Naive thymus-derived CD8-positive, alpha-beta T cell (primary cell): ENCODE measurements at regions not wholly inside any gene's neighbourhood (a gene's known extent, or its start where the extent isn't known, plus 50 kb on each side); places are given as distances from the start of the nearest gene placed in this dataset.

ENCODE experiments used
- ATAC-seq, 2 donors: fragments of 150-1000 bp; cut with Tn5 transposase in 1 of 2; sonication (Bioruptor Pico), chemical (Tn5 transposase) in 1 of 2; 1 replicate in 1 of 2; 2 replicates in 1 of 2; pipeline ENCODE4 v1.10.0; 2021; ENCODE audit warnings: mild to moderate bottlenecking in 2 of 2, moderate library complexity in 2 of 2
- POLR2A ChIA-PET: fragments of 350-600 bp; sonication (Branson Sonifier 250); formaldehyde crosslinking; loops from one replicate; lab custom pipeline; 2021; ENCODE audit warnings: antibody characterized with exemption; lab: Charles Lee
- DNase-seq, 10 donors: peaks; one replicate each; pipeline versions ENCODE4 v3.0.0 to v3.0.0-alpha.2; 2020 to 2022
- H3K27ac Mint-ChIP-seq, 10 donors: one replicate each; pipeline ENCODE4 v1.8.0; 2020 to 2022; ENCODE audit warnings: mild to moderate bottlenecking in 10 of 10, mixed read lengths in 10 of 10, moderate library complexity in 4 of 10, inconsistent platforms in 1 of 10
- H3K27me3 Mint-ChIP-seq, 5 donors: one replicate each; pipeline ENCODE4 v1.8.0; 2021 to 2022; ENCODE audit warnings: mixed read lengths in 5 of 5
- H3K36me3 Mint-ChIP-seq, 3 donors: one replicate each; pipeline ENCODE4 v1.8.0; 2020 to 2022; ENCODE audit warnings: mixed read lengths in 3 of 3, mild to moderate bottlenecking in 2 of 3, inconsistent platforms in 1 of 3
- H3K4me1 Mint-ChIP-seq, 4 donors: one replicate each; pipeline ENCODE4 v1.8.0; 2021 to 2022; ENCODE audit warnings: mixed read lengths in 4 of 4
- H3K4me3 Mint-ChIP-seq, 10 donors: one replicate each; pipeline ENCODE4 v1.8.0; 2020 to 2022; ENCODE audit warnings: mild to moderate bottlenecking in 10 of 10, mixed read lengths in 10 of 10, moderate library complexity in 6 of 10, inconsistent platforms in 1 of 10
- H3K9me3 Mint-ChIP-seq, 9 donors: one replicate each; pipeline ENCODE4 v1.8.0; 2020 to 2022; ENCODE audit warnings: mixed read lengths in 9 of 9, mild to moderate bottlenecking in 3 of 9, inconsistent platforms in 1 of 9, moderate library complexity in 1 of 9

GRCh38 chr4:1578251-1578773, 105.8 kb downstream of the FAM53A start:
- POLR2A ChIA-PET = interaction anchor here (3.0 kb wide), 1 partner anchor 27 kb away, joined by 57 read pairs; no protein-coding TSS in a partner anchor

GRCh38 chr4:1577822-1578217, 106.3 kb downstream of the FAM53A start:
- DNase-seq (peak in 2 of 10 donors; percentile 3 to 53), ATAC-seq (no peak)
- Mint-ChIP-seq H3K4me3 (peak overlapping the region in 5 of 10 donors; percentile 13 to 71 (median 65)), H3K36me3 (no peaks in the 10 kb centered on the region), H3K9me3 (no peaks in the 10 kb centered on the region), H3K4me1 (peaks cover 5 to 12% (median 8%) of the 10 kb centered on the region in 4 donors), H3K27me3 (no peaks in the 10 kb centered on the region), H3K27ac (peak overlapping the region in 1 of 10 donors; percentile 82)
- POLR2A ChIA-PET = interaction anchor here (3.0 kb wide), 1 partner anchor 28 kb away, joined by 57 read pairs; no protein-coding TSS in a partner anchor

More at GRCh38 chr4:1578251-1578773, 105.8 kb downstream of the FAM53A start:
- Mint-ChIP-seq H3K4me3 (peak overlapping the region in 8 of 10 donors; percentile 55 to 79 (median 66)), H3K4me1 (peaks cover 3 to 14% (median 8%) of the 10 kb centered on the region in 4 donors), H3K36me3 (no peaks in the 10 kb centered on the region), H3K27me3 (no peaks in the 10 kb centered on the region), H3K27ac (peak overlapping the region in 3 of 10 donors; percentile 13 to 82 (median 56)), H3K9me3 (no peaks in the 10 kb centered on the region)
- DNase-seq (peak in 3 of 10 donors; percentile 4 to 65 (median 12)), ATAC-seq (no peak)

- peak overlapping the region in 1 of 10 donors; percentile 33 for H3K27ac Mint-ChIP-seq
- H3K9me3 Mint-ChIP-seq = no peaks in the 10 kb centered on the region
- H3K4me3 Mint-ChIP-seq = peak overlapping the region in 4 of 10 donors; percentile 13 to 67 (median 48)
- peak in 2 of 10 donors; percentile 9 to 64 for DNase-seq
- POLR2A ChIA-PET = no interaction called here
- no peaks in the 10 kb centered on the region for H3K36me3 Mint-ChIP-seq
- H3K4me1 Mint-ChIP-seq = peaks cover 5 to 11% (median 8%) of the 10 kb centered on the region in 4 donors
- no peaks in the 10 kb centered on the region for H3K27me3 Mint-ChIP-seq
- no peak for ATAC-seq
Observed at GRCh38 chr4:1576961-1577821, 106.9 kb downstream of the FAM53A start.

- H3K4me1 Mint-ChIP-seq = peaks cover 5 to 10% (median 7%) of the 10 kb centered on the region in 4 donors
- DNase-seq (peak in 1 of 10 donors; percentile 42), ATAC-seq (no peak)
- H3K9me3 Mint-ChIP-seq = no peaks in the 10 kb centered on the region
- H3K4me3 Mint-ChIP-seq = peak overlapping the region in 1 of 10 donors; percentile 10
- no peaks in the 10 kb centered on the region for H3K36me3 Mint-ChIP-seq
- POLR2A ChIA-PET = no interaction called here
- H3K27ac Mint-ChIP-seq = no peak overlapping the region
- H3K27me3 Mint-ChIP-seq = no peaks in the 10 kb centered on the region
Observed at GRCh38 chr4:1576304-1576960, 107.7 kb downstream of the FAM53A start.

GRCh38 chr4:1575418-1576303, 108.5 kb downstream of the FAM53A start:
- Mint-ChIP-seq H3K36me3 (no peaks in the 10 kb centered on the region), H3K9me3 (no peaks in the 10 kb centered on the region), H3K4me1 (peaks cover 2 to 6% (median 4%) of the 10 kb centered on the region in 4 donors), H3K27me3 (no peaks in the 10 kb centered on the region), H3K27ac (no peak overlapping the region), H3K4me3 (peak overlapping the region in 1 of 10 donors; percentile 10)
- ATAC-seq (no peak), DNase-seq (peak in 2 of 10 donors; percentile 3 to 26)
- POLR2A ChIA-PET = interaction anchor here (1.5 kb wide), 1 partner anchor 29 kb away, joined by 4 read pairs; no protein-coding TSS in a partner anchor

- Mint-ChIP-seq H3K27me3 (peaks cover 0 to under 1% (median 0%) of the 10 kb centered on the region in 5 donors), H3K36me3 (no peaks in the 10 kb centered on the region), H3K4me3 (no peak overlapping the region), H3K27ac (peak overlapping the region in 1 of 10 donors; percentile 59), H3K9me3 (no peaks in the 10 kb centered on the region), H3K4me1 (peaks cover 2 to 6% (median 4%) of the 10 kb centered on the region in 4 donors)
- POLR2A ChIA-PET = interaction anchor here (1.2 to 1.5 kb wide), 2 partner anchors 30 to 53 kb away, joined by 3 to 4 read pairs; no protein-coding TSS in a partner anchor
- no peak for ATAC-seq
- peak in 2 of 10 donors; percentile 6 to 56 for DNase-seq
Observed at GRCh38 chr4:1574601-1575417, 109.3 kb downstream of the FAM53A start.

GRCh38 chr4:1573830-1574459, 110.2 kb downstream of the FAM53A start:
- H3K27ac Mint-ChIP-seq = peak overlapping the region in 2 of 10 donors; percentile 24 to 59
- peaks cover 0 to 6% (median 0%) of the 10 kb centered on the region in 5 donors for H3K27me3 Mint-ChIP-seq
- H3K9me3 Mint-ChIP-seq = no peaks in the 10 kb centered on the region
- POLR2A ChIA-PET = interaction anchor here (0.6 to 1.2 kb wide), 2 partner anchors 30 to 54 kb away, joined by 3 to 4 read pairs; no protein-coding TSS in a partner anchor
- DNase-seq (peak in 1 of 10 donors; percentile 31), ATAC-seq (no peak)
- peaks cover 2 to 6% (median 4%) of the 10 kb centered on the region in 4 donors for H3K4me1 Mint-ChIP-seq
- no peak overlapping the region for H3K4me3 Mint-ChIP-seq
- no peaks in the 10 kb centered on the region for H3K36me3 Mint-ChIP-seq

GRCh38 chr4:1572964-1573720, 111.0 kb downstream of the FAM53A start:
- no peak for ATAC-seq
- Mint-ChIP-seq H3K27ac (peak overlapping the region in 2 of 10 donors; percentile 4 to 9), H3K9me3 (no peaks in the 10 kb centered on the region), H3K27me3 (peaks cover 0 to 8% (median 0%) of the 10 kb centered on the region in 5 donors), H3K4me3 (no peak overlapping the region), H3K4me1 (peaks cover 2 to 5% (median 2%) of the 10 kb centered on the region in 4 donors), H3K36me3 (no peaks in the 10 kb centered on the region)
- DNase-seq = peak in 1 of 10 donors; percentile 26
- POLR2A ChIA-PET = interaction anchor here (0.6 to 1.2 kb wide), 2 partner anchors 29 to 55 kb away, joined by 3 to 4 read pairs; no protein-coding TSS in a partner anchor

GRCh38 chr4:1572521-1572920, 111.6 kb downstream of the FAM53A start:
- H3K9me3 Mint-ChIP-seq = no peaks in the 10 kb centered on the region
- no peak overlapping the region for H3K27ac Mint-ChIP-seq
- H3K4me1 Mint-ChIP-seq = peaks cover 2 to 5% (median 2%) of the 10 kb centered on the region in 4 donors
- H3K27me3 Mint-ChIP-seq = peaks cover 0 to 8% (median 0%) of the 10 kb centered on the region in 5 donors
- POLR2A ChIA-PET = interaction anchor here (0.6 kb wide), 1 partner anchor 258 kb away, joined by 3 read pairs; no protein-coding TSS in a partner anchor
- no peaks in the 10 kb centered on the region for H3K36me3 Mint-ChIP-seq
- no peak for ATAC-seq
- peak in 2 of 10 donors; percentile 1 to 50 for DNase-seq
- H3K4me3 Mint-ChIP-seq = no peak overlapping the region

- Mint-ChIP-seq H3K4me3 (no peak overlapping the region), H3K4me1 (peaks cover 2 to 5% (median 2%) of the 10 kb centered on the region in 4 donors), H3K27ac (peak overlapping the region in 3 of 10 donors; percentile 14 to 40 (median 22)), H3K36me3 (no peaks in the 10 kb centered on the region), H3K9me3 (no peaks in the 10 kb centered on the region), H3K27me3 (peaks cover 0 to 8% (median 0%) of the 10 kb centered on the region in 5 donors)
- POLR2A ChIA-PET = interaction anchor here (0.6 kb wide), 1 partner anchor 258 kb away, joined by 3 read pairs; no protein-coding TSS in a partner anchor
- ATAC-seq (no peak), DNase-seq (peak in 2 of 10 donors; percentile 1 to 41)
Observed at GRCh38 chr4:1572010-1572385, 112.1 kb downstream of the FAM53A start.
